Tibial nerve (tissue), 4 donors: ENCODE measurements at regions not wholly inside any gene's neighbourhood (a gene's known extent, or its start where the extent isn't known, plus 50 kb on each side); places are given as distances from the start of the nearest gene placed in this dataset.

Experiments used
- DNase-seq, 2 donors: peaks; one replicate each; pipeline ENCODE4 v3.0.0-alpha.2; 2019; ENCODE audit warnings: low spot score in 2 of 2
- H3K27ac ChIP-seq, 4 donors: fragments of 200-600 bp; sonication (generic) in 3 of 4; one replicate each; pipeline ENCODE4 v1.5.1; 2017 to 2019; ENCODE audit warnings: mild to moderate bottlenecking in 1 of 4
- H3K27me3 ChIP-seq, 2 donors: fragments of 200-600 bp; sonication (generic) in 1 of 2; one replicate each; pipeline versions ENCODE4 v1.5.1 to v1.6.0; 2017 to 2019
- H3K36me3 ChIP-seq, 3 donors: fragments of 200-600 bp; sonication (generic); one replicate each; pipeline ENCODE4 v1.5.1; 2018 to 2019
- H3K4me1 ChIP-seq, 4 donors: fragments of 200-600 bp; sonication (generic) in 3 of 4; one replicate each; pipeline ENCODE4 v1.5.1; 2017 to 2019
- H3K4me3 ChIP-seq, 4 donors: fragments of 200-600 bp; sonication (generic) in 3 of 4; one replicate each; pipeline ENCODE4 v1.5.1; 2017 to 2019; ENCODE audit warnings: mild to moderate bottlenecking in 1 of 4, moderate library complexity in 1 of 4
- H3K9me3 ChIP-seq, 4 donors: fragments of 200-600 bp; sonication (generic) in 3 of 4; one replicate each; pipeline ENCODE4 v1.5.1; 2017 to 2019
- CTCF ChIP-seq, 5 experiments: fragments of 200-600 bp in 3 of 5; fragments of 450-650 bp in 2 of 5; sonication (generic) in 3 of 5; IDR thresholded peaks; one replicate each; pipeline ENCODE4 v1.5.1; 2016 to 2019; ENCODE audit warnings: antibody characterized with exemption in 5 of 5, mild to moderate bottlenecking in 3 of 5, moderate library complexity in 2 of 5
- EP300 ChIP-seq, 2 donors: sonication (generic); formaldehyde crosslinking; IDR thresholded peaks; one replicate each; pipeline ENCODE4 v1.6.1; 2017; ENCODE audit warnings: antibody characterized with exemption in 2 of 2, mild to moderate bottlenecking in 1 of 2
- POLR2A ChIP-seq, 2 donors: fragments of 450-650 bp; IDR thresholded peaks; one replicate each; pipeline ENCODE4 v1.6.1; 2017; ENCODE audit warnings: antibody characterized with exemption in 2 of 2, mild to moderate bottlenecking in 2 of 2, moderate library complexity in 2 of 2
- WGBS, 2 donors: methylation state at CpG; one replicate each; pipeline ENCODE4 v1.1.5; 2018; 5-methylcytosine and 5-hydroxymethylcytosine counted together

GRCh38 chr4:125440814-125441213, 126.1 kb downstream of the FAT4 start:
- Histone ChIP-seq H3K27me3 (no peaks in the 10 kb centered on the region), H3K36me3 (no peaks in the 10 kb centered on the region), H3K9me3 (no peaks in the 10 kb centered on the region), H3K4me3 (no peak overlapping the region), H3K4me1 (peaks cover 0 to 3% (median 0%) of the 10 kb centered on the region in 4 donors), H3K27ac (no peak overlapping the region)
- TF ChIP-seq CTCF (IDR thresholded peaks at IDR 0.05) (no peak), POLR2A (IDR thresholded peaks at IDR 0.05) (no peak), EP300 (IDR thresholded peaks at IDR 0.05) (no peak)
- no peak for DNase-seq
- 48 to 68% methylated on average over 1 of the region's 1 CpG for WGBS, 2 donors

GRCh38 chr4:125444166-125444565, 129.4 kb downstream of the FAT4 start:
- no peaks in the 10 kb centered on the region for H3K27me3 ChIP-seq
- WGBS, 2 donors, result 82 to 96% methylated on average over 1 of the region's 1 CpG
- TF ChIP-seq CTCF (IDR thresholded peaks at IDR 0.05), result no peak
- TF ChIP-seq POLR2A (IDR thresholded peaks at IDR 0.05), result no peak
- TF ChIP-seq EP300 (IDR thresholded peaks at IDR 0.05), result no peak

GRCh38 chr4:125445525-125445924, 130.8 kb downstream of the FAT4 start:
- Histone ChIP-seq H3K36me3 (peaks cover 0 to 24% (median 0%) of the 10 kb centered on the region in 3 donors), H3K9me3 (no peaks in the 10 kb centered on the region), H3K4me1 (peaks cover 0 to 3% (median 0%) of the 10 kb centered on the region in 4 donors), H3K27me3 (no peaks in the 10 kb centered on the region), H3K27ac (no peak overlapping the region), H3K4me3 (no peak overlapping the region)
- TF ChIP-seq POLR2A (IDR thresholded peaks at IDR 0.05) (no peak), EP300 (IDR thresholded peaks at IDR 0.05) (no peak), CTCF (IDR thresholded peaks at IDR 0.05) (no peak)
- DNase-seq, result no peak
- WGBS, 2 donors, result 97 to 100% methylated on average over 1 of the region's 1 CpG

More at GRCh38 chr4:125444166-125444565, 129.4 kb downstream of the FAT4 start:
- DNase-seq, result no peak
- Histone ChIP-seq H3K27ac (no peak overlapping the region), H3K9me3 (no peaks in the 10 kb centered on the region), H3K4me3 (no peak overlapping the region), H3K4me1 (peaks cover 0 to 3% (median 0%) of the 10 kb centered on the region in 4 donors), H3K36me3 (peaks cover 0 to 10% (median 0%) of the 10 kb centered on the region in 3 donors)

GRCh38 chr4:125447551-125448290, 133.0 kb downstream of the FAT4 start:
- no peak for TF ChIP-seq EP300 (IDR thresholded peaks at IDR 0.05)
- TF ChIP-seq POLR2A (IDR thresholded peaks at IDR 0.05), result no peak
- no peak for TF ChIP-seq CTCF (IDR thresholded peaks at IDR 0.05)
- Histone ChIP-seq H3K36me3 (peaks cover 0 to 37% (median 0%) of the 10 kb centered on the region in 3 donors), H3K9me3 (no peaks in the 10 kb centered on the region), H3K4me3 (no peak overlapping the region), H3K4me1 (no peaks in the 10 kb centered on the region), H3K27me3 (no peaks in the 10 kb centered on the region), H3K27ac (no peak overlapping the region)
- WGBS, 2 donors, result 73 to 78% methylated on average over 6 of the region's 6 CpGs
- DNase-seq, result no peak

- WGBS, 2 donors, result 86 to 87% methylated on average over 3 of the region's 3 CpGs
Measured at GRCh38 chr4:125456075-125456474, 141.3 kb downstream of the FAT4 start.

More at GRCh38 chr4:125456075-125456474, 141.3 kb downstream of the FAT4 start:
- H3K4me1 ChIP-seq, result no peaks in the 10 kb centered on the region
- no peak for DNase-seq
- TF ChIP-seq EP300 (IDR thresholded peaks at IDR 0.05) (no peak), CTCF (IDR thresholded peaks at IDR 0.05) (no peak), POLR2A (IDR thresholded peaks at IDR 0.05) (no peak)
- no peak overlapping the region for H3K27ac ChIP-seq
- H3K27me3 ChIP-seq, result no peaks in the 10 kb centered on the region
- peaks cover 0 to 7% (median 0%) of the 10 kb centered on the region in 3 donors for H3K36me3 ChIP-seq
- no peaks in the 10 kb centered on the region for H3K9me3 ChIP-seq
- no peak overlapping the region for H3K4me3 ChIP-seq
